ENCODE measurements at regions not wholly inside any gene's neighbourhood (a gene's known extent, or its start where the extent isn't known, plus 50 kb on each side); places are given as distances from the start of the nearest gene placed in this dataset.

GRCh38 chr4:100900134-100900533, 382.3 kb upstream of the EMCN start:
- TF ChIP-seq POLR2A (IDR thresholded peaks at IDR 0.05) (no peak), POLR2AphosphoS5 (IDR thresholded peaks at IDR 0.05) (no peak), CTCF (IDR thresholded peaks at IDR 0.05) (no peak)

Data from sigmoid colon (tissue), 4 donors.